HS-5 (cell line): ENCODE measurements at regions not wholly inside any gene's neighbourhood (a gene's known extent, or its start where the extent isn't known, plus 50 kb on each side); places are given as distances from the start of the nearest gene placed in this dataset.
"Not testable (repeated sequence)": the region's sequence is repeated elsewhere in the genome, so short reads cannot be mapped to it uniquely, and the experiment has no call there.

ENCODE experiments used
- DNase-seq: peaks from one replicate; pipeline ENCODE4 v3.0.0-alpha.2; 2012; ENCODE audit warnings: low read depth

DNA sequence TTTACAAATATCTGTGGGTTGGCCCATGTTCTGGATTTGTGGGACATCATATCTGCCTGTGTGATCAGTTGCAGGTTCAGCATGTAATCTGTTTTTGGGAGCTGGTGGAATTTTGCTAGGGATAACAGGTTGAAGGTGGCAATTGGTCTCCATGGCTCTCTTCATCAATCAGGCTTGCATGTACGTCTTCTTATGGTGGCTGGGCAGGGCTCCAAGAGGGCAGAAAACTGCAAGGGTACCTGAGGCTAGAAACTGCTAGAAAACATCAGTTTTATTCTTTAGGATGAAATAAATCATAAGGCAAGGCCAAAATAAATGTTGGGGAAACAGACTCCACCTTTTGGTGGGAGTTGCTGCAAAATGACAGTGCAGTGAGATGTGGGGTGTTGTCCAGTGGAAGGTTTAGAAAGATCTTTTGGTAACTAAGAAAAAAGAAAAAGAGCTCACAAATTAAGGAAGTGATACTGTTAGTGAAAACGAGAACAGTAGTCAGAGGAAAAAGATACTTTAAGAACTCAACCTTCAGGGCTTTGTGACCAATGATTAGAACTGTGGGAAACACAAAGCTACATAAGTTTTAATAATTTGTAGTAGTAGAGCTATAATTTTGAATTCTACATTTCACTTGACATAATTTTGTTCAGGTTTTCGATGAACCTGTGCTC is 300.7 kb upstream of the IZUMO3 start:
- DNase-seq, result no peak

DNA sequence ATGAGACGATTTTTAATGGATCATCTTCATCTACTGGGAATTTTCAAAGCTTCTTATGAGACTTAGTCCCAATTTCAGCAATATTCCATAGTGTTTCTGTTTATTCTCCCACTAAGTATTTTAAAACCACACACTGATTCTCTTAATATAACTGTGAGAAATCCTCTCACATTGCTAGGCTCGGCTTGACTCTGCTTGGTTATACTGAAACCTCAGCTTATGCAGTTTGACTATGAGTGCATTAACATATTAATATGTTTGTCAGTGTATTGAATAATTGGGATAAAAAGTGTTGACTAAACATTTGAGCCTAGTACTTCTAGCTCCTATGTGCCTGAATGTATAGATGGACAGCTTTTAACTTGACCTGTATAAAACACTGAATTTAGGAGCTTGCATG is 298.5 kb upstream of the IZUMO3 start:
- no peak for DNase-seq

- DNase-seq, result no peak
These were observed 296.3 kb upstream of the IZUMO3 start for GRCh38 chr9:24841993-24842392.

GRCh38 chr9:24832307-24832706 is 286.6 kb upstream of the IZUMO3 start:
- no peak for DNase-seq

GRCh38 chr9:24828687-24829086 is 283.0 kb upstream of the IZUMO3 start:
- no peak for DNase-seq

GRCh38 chr9:24824607-24825006 is 278.9 kb upstream of the IZUMO3 start:
- DNase-seq, result peak; percentile 8

- DNase-seq, result no peak
These were observed 274.5 kb upstream of the IZUMO3 start for GRCh38 chr9:24820196-24820595.

DNA sequence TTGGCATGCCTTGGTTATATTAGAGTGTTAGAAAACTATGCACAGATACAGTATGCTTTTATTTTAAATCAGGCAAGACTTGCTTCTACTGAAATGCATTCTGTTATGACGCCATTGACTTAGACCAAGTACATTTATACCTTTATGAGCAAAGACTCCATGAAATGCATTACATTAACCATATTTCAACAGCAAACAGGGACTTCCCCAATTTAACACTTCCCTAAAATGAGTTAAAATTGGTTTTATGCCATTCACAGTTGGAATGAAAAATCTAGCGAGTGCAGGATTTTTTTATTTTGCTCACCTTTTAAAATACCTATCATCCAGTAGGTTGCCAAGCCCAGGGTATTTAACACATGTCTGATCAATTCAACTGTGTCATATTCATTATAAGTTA is 272.1 kb upstream of the IZUMO3 start:
- no peak for DNase-seq

- DNase-seq, result no peak
These were observed 270.3 kb upstream of the IZUMO3 start for GRCh38 chr9:24816006-24816405.

DNA sequence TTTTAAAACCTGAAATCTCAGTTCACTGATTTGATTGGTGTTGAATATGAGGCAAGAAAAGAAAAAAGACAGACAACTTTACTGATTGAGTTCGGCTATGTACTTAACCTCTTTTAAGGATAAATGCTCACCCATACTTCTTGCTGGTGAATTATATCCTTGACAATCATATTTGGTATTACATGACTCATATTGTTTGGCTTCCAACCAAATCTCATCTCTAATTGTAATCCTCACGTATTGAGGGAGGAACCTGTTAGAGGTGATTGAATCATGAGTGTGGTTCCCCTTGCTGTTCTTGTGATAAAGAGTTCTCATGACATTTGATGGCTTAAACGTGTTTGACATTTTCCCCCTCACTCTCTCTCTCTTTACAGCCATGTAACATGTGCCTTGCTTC is 255.6 kb upstream of the IZUMO3 start:
- no peak for DNase-seq

DNA sequence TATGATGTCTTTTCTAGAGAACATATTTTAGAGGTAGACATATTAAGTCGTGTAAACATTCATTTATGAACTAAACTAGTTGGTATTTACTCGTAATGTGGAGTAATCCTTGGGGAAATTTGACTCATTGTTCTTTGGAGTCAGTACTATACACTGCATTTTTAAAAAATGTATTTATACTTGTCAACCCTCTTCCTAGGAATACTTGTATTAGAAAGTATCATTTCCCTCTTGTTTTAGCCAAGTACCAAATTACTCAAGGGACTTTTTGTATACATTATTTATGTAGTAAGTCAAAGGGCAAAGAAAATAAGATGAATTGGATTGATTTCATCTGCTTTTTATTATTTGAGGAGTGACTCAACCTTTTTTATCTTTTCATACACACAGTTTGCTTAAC is 248.1 kb upstream of the IZUMO3 start:
- DNase-seq, result peak; percentile 40

- no peak for DNase-seq
These were observed 230.5 kb upstream of the IZUMO3 start for GRCh38 chr9:24776226-24776625.

DNA sequence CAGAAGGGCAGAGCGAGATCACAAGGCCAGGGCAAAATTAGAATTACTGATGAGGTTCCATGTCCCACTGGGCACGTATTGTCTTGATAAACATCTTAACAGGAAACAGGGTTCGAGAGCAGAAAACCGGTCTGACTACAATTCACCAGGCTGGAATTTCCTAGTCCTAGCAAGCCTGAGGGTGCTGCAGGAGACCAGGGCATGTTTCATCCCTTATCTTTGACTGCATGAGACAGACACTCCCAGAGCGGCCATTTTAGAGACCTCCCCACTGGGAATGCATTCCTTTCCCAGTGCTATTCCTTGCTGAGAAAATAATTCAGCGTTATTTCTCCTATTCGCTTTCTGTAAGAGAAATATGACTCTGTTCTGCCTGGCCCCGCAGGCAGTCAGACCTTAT is 228.5 kb upstream of the IZUMO3 start:
- DNase-seq, result not testable (repeated sequence)

GRCh38 chr9:24766081-24766480 is 220.4 kb upstream of the IZUMO3 start:
- no peak for DNase-seq

DNA sequence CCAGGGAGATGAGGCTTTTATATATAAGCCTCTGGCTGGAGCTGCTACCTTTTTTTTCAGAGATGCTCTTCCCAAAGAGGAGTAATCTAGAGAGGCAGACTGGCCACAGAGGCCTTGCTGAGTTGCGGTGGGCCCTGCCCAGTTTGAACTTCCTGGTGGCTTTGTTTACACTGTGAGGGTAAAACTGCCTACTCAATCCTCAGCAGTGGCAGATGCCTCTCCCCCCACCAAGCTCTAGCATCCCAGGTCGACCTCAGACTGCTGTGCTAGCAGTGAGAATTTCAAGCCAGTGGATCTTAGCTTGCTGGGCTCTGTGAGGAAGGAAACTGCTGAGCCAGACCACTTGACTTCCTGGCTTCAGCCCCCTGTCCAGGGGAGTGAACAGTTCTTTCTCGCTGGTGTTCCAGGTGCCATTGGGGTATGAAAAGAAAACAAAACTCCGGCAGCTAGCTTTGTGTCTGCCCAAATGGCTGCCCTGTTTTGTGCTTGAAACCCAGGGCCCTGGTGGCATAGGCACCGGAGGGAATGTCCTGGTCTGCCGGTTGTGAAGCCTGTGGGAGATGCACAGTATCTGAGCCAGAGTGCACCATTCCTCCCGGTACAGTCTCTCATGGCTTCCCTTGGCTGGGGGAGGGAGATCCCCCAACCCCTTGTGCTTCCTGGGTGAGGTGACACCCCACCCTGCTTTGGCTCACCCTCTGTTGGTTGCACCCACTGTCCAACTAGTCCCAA is 219.5 kb upstream of the IZUMO3 start:
- no peak for DNase-seq

DNA sequence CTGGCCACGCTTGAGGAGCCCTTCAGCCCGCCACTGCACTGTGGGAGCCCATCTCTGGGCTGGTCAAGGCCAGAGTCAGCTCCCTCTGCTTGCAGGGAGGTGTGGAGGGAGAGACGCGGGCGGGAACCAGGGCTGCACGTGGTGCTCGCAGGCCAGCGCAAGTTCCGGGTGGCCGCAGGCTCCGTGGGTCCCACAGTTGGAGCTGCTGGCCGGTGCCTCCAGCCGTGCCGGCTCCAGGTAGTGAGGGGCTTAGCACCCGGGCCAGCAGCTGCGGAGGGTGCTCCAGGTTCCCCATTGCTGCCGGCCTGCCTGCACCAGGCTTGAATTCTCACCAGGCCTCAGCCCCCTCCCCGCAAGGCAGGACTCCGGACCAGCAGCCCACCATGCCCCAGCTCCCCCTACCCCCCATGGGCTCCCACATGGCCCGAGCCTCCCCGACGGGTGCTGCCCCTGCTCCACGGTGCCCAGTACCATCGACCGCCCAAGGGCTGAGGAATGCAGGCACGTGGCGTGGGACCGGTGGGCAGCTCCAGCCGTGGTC is 192.8 kb upstream of the IZUMO3 start:
- no peak for DNase-seq

DNA sequence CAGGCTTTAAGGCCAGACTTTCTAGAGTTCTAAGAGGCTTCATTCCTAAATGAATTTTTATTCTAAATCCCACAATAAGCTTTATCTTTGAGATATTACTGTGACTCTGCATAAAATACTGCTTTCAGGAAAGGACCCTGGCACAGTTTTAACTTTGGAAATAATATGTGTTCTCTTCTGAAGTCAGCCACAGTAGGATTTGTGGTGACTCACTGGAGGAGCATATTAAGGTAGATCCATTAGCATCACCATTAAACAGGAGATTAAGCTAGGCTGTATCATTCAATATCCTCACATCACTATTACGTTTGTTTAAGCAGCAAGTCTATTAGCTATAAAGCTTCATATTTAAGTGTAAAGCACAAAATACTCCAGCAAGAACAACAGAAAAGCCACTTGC is 186.1 kb upstream of the IZUMO3 start:
- no peak for DNase-seq

DNA sequence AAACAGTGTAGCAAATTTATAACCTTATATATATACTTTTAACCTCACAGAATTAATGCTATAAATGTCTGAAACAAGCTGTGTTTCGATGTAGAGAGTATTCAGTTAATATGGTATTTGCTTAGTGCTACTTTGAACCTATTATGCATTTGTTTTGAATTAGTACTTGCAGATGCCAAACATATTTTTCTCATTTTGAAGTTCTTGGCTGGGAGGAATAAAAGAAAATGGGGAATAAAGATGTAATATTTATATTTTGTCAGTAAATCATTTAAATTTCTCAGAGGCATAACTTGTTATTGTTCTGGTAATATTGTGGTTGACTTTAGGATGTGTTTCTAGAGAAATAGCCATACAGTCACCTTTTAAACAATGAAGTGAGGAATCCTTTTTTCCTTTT is 175.9 kb upstream of the IZUMO3 start:
- no peak for DNase-seq

GRCh38 chr9:24712206-24712605 is 166.5 kb upstream of the IZUMO3 start:
- no peak for DNase-seq

- DNase-seq, result no peak
These were observed 163.1 kb upstream of the IZUMO3 start for GRCh38 chr9:24708814-24709213.

DNA sequence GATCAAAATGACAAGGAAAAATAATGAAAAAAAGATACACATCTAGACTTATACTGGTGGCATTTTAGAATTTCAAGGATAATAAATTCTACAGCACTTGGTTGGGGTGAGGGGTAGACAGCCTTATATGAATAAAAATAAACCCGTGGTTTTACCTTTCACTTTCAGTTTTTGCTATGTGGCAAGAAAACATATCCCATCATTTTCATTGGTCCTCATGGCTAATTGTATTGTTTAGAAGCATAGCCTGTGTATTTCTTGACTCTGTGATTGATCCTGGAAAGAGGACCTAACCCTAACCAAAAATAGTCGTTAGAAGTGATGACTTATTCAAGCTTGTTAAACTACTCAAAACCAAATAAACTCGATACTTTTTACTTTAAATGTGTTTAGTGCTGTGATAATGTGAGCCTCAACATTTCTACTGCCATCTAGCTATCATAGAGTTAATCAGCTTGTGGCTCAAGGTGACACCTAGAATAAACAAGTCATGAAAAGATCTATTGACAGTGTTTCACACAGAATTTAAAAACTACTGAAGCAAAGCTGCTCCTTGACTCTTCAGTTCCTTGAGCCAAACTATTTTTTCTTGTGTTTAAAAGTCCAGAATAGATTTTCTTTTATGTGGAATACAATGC is 153.3 kb upstream of the IZUMO3 start:
- DNase-seq, result peak; percentile 19

GRCh38 chr9:24672336-24672735 is 126.6 kb upstream of the IZUMO3 start:
- DNase-seq, result no peak

DNA sequence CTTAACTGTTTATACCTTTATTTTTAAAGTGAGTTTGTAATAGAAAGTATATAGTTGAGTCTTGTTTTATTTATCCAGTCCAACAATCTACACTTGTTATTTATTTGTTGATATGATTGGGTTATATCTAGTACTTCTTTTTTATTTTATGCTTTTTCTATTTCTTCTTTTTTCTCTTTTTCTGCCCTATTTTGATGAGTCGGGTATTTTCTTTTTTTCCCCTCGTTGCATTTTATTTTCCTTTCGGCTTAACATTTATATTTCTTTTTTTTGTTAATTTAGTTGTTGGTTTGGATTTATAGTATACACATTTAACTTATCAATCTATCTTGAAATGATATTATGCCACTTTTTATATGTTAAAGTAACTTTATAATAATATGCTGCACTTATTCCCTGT is 111.7 kb upstream of the IZUMO3 start:
- no peak for DNase-seq
